Suprapubic skin (tissue), 4 donors: ENCODE measurements at regions not wholly inside any gene's neighbourhood (a gene's known extent, or its start where the extent isn't known, plus 50 kb on each side); places are given as distances from the start of the nearest gene placed in this dataset.

Experiments used
- CTCF ChIP-seq, 2 donors: fragments of 200-600 bp in 1 of 2; fragments of 450-650 bp in 1 of 2; sonication (generic) in 1 of 2; IDR thresholded peaks; one replicate each; pipeline ENCODE4 v1.5.1; 2016 to 2019; ENCODE audit warnings: antibody characterized with exemption in 2 of 2, mild to moderate bottlenecking in 1 of 2, moderate library complexity in 1 of 2
- EP300 ChIP-seq: sonication (generic); formaldehyde crosslinking; IDR thresholded peaks from one replicate; pipeline ENCODE4 v1.6.1; 2017; ENCODE audit warnings: antibody characterized with exemption
- POLR2A ChIP-seq, 2 donors: fragments of 450-650 bp; IDR thresholded peaks; one replicate each; pipeline ENCODE4 v1.6.1; 2017; ENCODE audit warnings: antibody characterized with exemption in 2 of 2, mild to moderate bottlenecking in 2 of 2, moderate library complexity in 2 of 2
- POLR2AphosphoS5 ChIP-seq, 3 donors: sonication (generic); formaldehyde crosslinking; IDR thresholded peaks; one replicate each; pipeline ENCODE4 v1.6.1; 2017; ENCODE audit warnings: antibody characterized with exemption in 3 of 3

GRCh38 chr5:51990661-51991180 is 607.5 kb downstream of the ISL1 start:
- TF ChIP-seq CTCF (IDR thresholded peaks at IDR 0.05): no peak
- no peak for TF ChIP-seq POLR2AphosphoS5 (IDR thresholded peaks at IDR 0.05)
- no peak for TF ChIP-seq POLR2A (IDR thresholded peaks at IDR 0.05)
- TF ChIP-seq EP300: no peak
